OCI-LY1 (cell line): ENCODE measurements at regions not wholly inside any gene's neighbourhood (a gene's known extent, or its start where the extent isn't known, plus 50 kb on each side); places are given as distances from the start of the nearest gene placed in this dataset.

Experiments
- H2AFZ ChIP-seq: fragments of 200-600 bp; sonication (generic), shearing (Covaris generic); 2 replicates; pipeline ENCODE4 v1.6.0; 2014; ENCODE audit warnings: antibody characterized with exemption, mild to moderate bottlenecking, low read length
- H3F3A ChIP-seq: fragments of 200-600 bp; sonication (generic), shearing (Covaris generic); 2 replicates; pipeline ENCODE4 v1.6.0; 2014; ENCODE audit warnings: mild to moderate bottlenecking, antibody characterized with exemption, low read length, moderate library complexity; ENCODE audit not compliant: insufficient read depth
- H3K27ac ChIP-seq: fragments of 200-600 bp; sonication (generic); 2 replicates; pipeline ENCODE4 v1.5.1; 2014; ENCODE audit warnings: low read length, mixed run types, mild to moderate bottlenecking, low read depth; ENCODE audit not compliant: poor library complexity, severe bottlenecking
- H3K27me3 ChIP-seq: fragments of 200-600 bp; sonication (generic); 2 replicates; pipeline ENCODE4 v1.6.0; 2014; ENCODE audit warnings: antibody characterized with exemption, mild to moderate bottlenecking, low read length, moderate library complexity; ENCODE audit not compliant: insufficient read depth
- H3K36me3 ChIP-seq: fragments of 200-600 bp; sonication (generic); 2 replicates; pipeline ENCODE4 v1.6.1; 2014; ENCODE audit warnings: mild to moderate bottlenecking, antibody characterized with exemption, low read length, moderate library complexity, mixed read lengths; ENCODE audit not compliant: insufficient read depth
- H3K4me1 ChIP-seq: fragments of 200-600 bp; sonication (generic); 2 replicates; pipeline ENCODE4 v1.5.1; 2014; ENCODE audit warnings: mild to moderate bottlenecking, low read length, moderate library complexity; ENCODE audit not compliant: insufficient read depth, severe bottlenecking
- H3K4me2 ChIP-seq: fragments of 200-600 bp; sonication (generic), shearing (Covaris generic); 2 replicates; pipeline ENCODE4 v1.6.1; 2014; ENCODE audit warnings: low read length
- H3K4me3 ChIP-seq: fragments of 200-600 bp; sonication (generic); 2 replicates; pipeline ENCODE4 v1.5.1; 2014; ENCODE audit warnings: low read length, low read depth, mild to moderate bottlenecking, mixed read lengths; ENCODE audit not compliant: poor library complexity, severe bottlenecking
- H3K79me2 ChIP-seq: fragments of 200-600 bp; shearing (Covaris generic); 2 replicates; pipeline ENCODE4 v1.6.1; 2016; ENCODE audit warnings: mixed run types, low read length, mixed read lengths; ENCODE audit not compliant: insufficient read depth
- H3K9ac ChIP-seq: fragments of 200-600 bp; sonication (generic), shearing (Covaris generic); 2 replicates; pipeline ENCODE4 v1.6.1; 2014; ENCODE audit warnings: mild to moderate bottlenecking, low read length, mixed read lengths
- H3K9me2 ChIP-seq: fragments of 200-600 bp; sonication (generic), shearing (Covaris generic); 2 replicates; pipeline ENCODE4 v1.6.1; 2014; ENCODE audit warnings: low read depth, mild to moderate bottlenecking, low read length, mixed read lengths
- H3K9me3 ChIP-seq: fragments of 200-600 bp; shearing (Covaris generic); 2 replicates; pipeline ENCODE4 v1.6.1; 2014; ENCODE audit warnings: low read length, mixed read lengths
- H4K20me1 ChIP-seq: fragments of 200-600 bp; sonication (generic), shearing (Covaris generic); 2 replicates; pipeline ENCODE4 v1.6.0; 2016; ENCODE audit warnings: mild to moderate bottlenecking, low read length; ENCODE audit not compliant: insufficient read depth
- EZH2 ChIP-seq: fragments of 200-600 bp; sonication (generic), shearing (Covaris generic); IDR thresholded peaks from 2 replicates; pipeline ENCODE4 v1.8.0; 2017; ENCODE audit warnings: borderline replicate concordance, mixed run types, mild to moderate bottlenecking, antibody characterized with exemption, low read length, moderate library complexity, mixed read lengths
- TF ChIP-seq, protein P1 (sequence below): fragments of 200-600 bp; sonication (generic), shearing (Covaris generic); IDR thresholded peaks from 2 replicates; pipeline ENCODE4 v1.5.1; 2017; ENCODE audit warnings: mild to moderate bottlenecking, antibody characterized with exemption, low read length, moderate library complexity, mixed read lengths

DNA sequence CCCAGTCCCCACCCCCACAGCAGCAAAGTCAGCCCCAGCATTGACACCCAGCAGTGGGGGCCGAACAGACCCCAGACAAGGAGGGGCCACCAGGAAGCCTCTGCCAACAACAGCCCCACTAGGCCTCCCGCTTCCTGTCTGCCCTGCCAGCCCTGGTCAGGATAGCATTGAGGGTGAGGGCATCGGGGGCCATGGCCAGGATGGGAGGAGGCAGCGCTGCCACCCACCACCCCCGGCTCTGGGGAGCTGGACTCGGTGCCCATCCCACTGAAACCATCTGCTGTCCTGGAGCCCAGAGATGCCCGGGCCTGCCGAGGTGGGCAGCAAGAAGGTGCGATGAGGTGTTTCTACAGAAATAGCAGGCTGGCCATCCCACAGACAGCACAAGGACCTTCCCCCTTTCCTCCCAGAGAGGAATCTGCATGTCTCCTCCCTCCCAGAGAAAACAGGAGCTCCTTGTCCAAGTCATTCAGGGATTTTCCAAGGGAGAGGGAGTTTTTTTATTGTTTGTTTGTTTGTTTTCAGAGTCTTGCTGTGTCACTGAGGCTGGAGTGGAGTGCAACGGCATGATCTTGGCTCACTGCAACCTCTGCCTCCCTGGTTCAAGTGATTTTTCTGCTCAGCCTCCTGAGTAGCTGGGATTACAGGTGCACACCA, 62.1 kb upstream of the BHLHE23 start:
- H3K4me1 ChIP-seq: no peaks in the 10 kb centered on the region
- no peaks in the 10 kb centered on the region for H3K9me2 ChIP-seq
- H3K36me3 ChIP-seq: no peaks in the 10 kb centered on the region
- H3F3A ChIP-seq: no peaks in the 10 kb centered on the region
- H4K20me1 ChIP-seq: no peaks in the 10 kb centered on the region
- H2AFZ ChIP-seq: no peak overlapping the region
- H3K9me3 ChIP-seq: no peaks in the 10 kb centered on the region
- H3K4me2 ChIP-seq: no peak overlapping the region
- no peak overlapping the region for H3K4me3 ChIP-seq
- no peak overlapping the region for H3K27ac ChIP-seq
- no peak overlapping the region for H3K9ac ChIP-seq
- TF ChIP-seq, protein P1, sequence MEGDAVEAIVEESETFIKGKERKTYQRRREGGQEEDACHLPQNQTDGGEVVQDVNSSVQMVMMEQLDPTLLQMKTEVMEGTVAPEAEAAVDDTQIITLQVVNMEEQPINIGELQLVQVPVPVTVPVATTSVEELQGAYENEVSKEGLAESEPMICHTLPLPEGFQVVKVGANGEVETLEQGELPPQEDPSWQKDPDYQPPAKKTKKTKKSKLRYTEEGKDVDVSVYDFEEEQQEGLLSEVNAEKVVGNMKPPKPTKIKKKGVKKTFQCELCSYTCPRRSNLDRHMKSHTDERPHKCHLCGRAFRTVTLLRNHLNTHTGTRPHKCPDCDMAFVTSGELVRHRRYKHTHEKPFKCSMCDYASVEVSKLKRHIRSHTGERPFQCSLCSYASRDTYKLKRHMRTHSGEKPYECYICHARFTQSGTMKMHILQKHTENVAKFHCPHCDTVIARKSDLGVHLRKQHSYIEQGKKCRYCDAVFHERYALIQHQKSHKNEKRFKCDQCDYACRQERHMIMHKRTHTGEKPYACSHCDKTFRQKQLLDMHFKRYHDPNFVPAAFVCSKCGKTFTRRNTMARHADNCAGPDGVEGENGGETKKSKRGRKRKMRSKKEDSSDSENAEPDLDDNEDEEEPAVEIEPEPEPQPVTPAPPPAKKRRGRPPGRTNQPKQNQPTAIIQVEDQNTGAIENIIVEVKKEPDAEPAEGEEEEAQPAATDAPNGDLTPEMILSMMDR: no peak
- TF ChIP-seq EZH2: no peak
- no peaks in the 10 kb centered on the region for H3K79me2 ChIP-seq
- no peaks in the 10 kb centered on the region for H3K27me3 ChIP-seq

DNA sequence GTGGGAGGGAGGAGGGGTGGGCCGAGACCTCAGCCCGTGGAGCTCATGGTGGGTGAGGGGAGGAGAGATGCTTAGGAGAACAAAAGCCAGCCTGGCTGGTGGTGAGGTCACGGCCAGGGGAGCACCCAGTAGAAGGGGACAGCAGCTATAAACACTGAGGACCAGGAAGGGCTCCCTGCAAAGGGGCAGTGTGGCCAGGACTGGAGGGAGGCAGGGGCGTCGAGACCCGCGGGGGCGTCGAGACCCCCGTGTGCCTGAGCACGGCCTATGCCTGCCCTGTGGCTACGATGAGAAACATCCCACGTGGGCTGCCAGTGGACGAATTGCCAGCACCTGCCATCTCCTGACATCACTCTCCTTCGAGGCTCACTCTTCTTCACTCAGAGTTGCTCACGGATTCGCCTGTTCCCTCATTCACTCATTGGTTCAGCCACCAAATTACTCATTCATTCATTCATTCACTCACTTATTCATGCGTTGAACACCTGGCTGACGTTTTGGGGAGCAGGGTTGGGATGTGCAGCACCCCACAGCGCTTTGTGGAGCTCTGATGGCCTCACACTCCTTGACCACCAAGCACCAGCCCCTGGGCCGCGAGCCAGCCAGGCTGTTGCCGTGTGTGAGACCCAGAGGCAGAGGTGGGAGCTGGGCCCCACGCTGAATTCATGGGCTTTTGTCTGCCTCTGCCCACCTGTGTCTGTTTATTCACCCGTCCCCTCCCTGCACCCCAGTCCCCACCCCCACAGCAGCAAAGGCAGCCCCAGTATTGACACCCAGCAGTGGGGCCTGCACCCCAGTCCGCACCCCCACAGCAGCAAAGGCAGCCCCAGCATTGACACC, 61.2 kb upstream of the BHLHE23 start:
- Histone ChIP-seq H3F3A (no peaks in the 10 kb centered on the region), H4K20me1 (no peaks in the 10 kb centered on the region), H3K9ac (no peak overlapping the region), H3K36me3 (no peaks in the 10 kb centered on the region), H3K4me2 (no peak overlapping the region), H3K79me2 (no peaks in the 10 kb centered on the region), H3K27ac (no peak overlapping the region), H3K4me3 (no peak overlapping the region), H3K9me3 (no peaks in the 10 kb centered on the region), H3K4me1 (no peaks in the 10 kb centered on the region), H2AFZ (no peak overlapping the region), H3K9me2 (no peaks in the 10 kb centered on the region), H3K27me3 (no peaks in the 10 kb centered on the region)
- TF ChIP-seq, protein P1: no peak
- no peak for TF ChIP-seq EZH2

DNA sequence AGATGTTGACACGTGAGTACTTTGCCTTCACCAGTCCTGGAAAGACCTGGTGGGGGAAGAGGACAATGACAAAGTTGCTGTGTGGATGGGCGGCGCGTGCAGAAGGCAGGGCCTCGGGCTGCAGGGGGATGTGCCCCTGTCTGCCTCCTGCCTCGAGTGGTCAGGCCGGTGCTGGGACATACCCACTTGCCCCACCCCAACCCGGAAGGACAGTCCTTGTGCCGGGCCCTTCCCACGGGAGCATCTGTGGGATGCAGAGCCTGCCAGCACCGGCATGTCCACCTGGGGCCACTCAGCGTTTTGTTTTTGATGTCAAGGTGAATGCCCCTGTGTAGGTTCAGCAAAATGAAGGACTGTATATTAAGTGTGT, 60.5 kb upstream of the BHLHE23 start:
- TF ChIP-seq EZH2: no peak
- TF ChIP-seq, protein P1: no peak
- no peak overlapping the region for H2AFZ ChIP-seq
- H3K4me1 ChIP-seq: no peaks in the 10 kb centered on the region
- H3K9me2 ChIP-seq: no peaks in the 10 kb centered on the region
- no peaks in the 10 kb centered on the region for H3K36me3 ChIP-seq
- no peak overlapping the region for H3K4me2 ChIP-seq
- no peak overlapping the region for H3K27ac ChIP-seq
- H3K9me3 ChIP-seq: no peaks in the 10 kb centered on the region
- H3K79me2 ChIP-seq: no peaks in the 10 kb centered on the region
- no peaks in the 10 kb centered on the region for H4K20me1 ChIP-seq
- no peak overlapping the region for H3K9ac ChIP-seq
- no peak overlapping the region for H3K4me3 ChIP-seq
- no peaks in the 10 kb centered on the region for H3K27me3 ChIP-seq
- no peaks in the 10 kb centered on the region for H3F3A ChIP-seq
